SU-DHL-6 (cell line): ENCODE measurements at regions not wholly inside any gene's neighbourhood (a gene's known extent, or its start where the extent isn't known, plus 50 kb on each side); places are given as distances from the start of the nearest gene placed in this dataset.

Source experiments
- H2AFZ ChIP-seq: fragments of 200-600 bp; sonication (generic); 2 replicates; pipeline ENCODE4 v1.6.1; 2014; ENCODE audit warnings: low read depth, mild to moderate bottlenecking, moderate library complexity, mixed read lengths, antibody characterized with exemption, low read length; ENCODE audit not compliant: severe bottlenecking
- H3F3A ChIP-seq: fragments of 200-600 bp; shearing (Covaris generic); 2 replicates; pipeline ENCODE4 v1.6.0; 2016; ENCODE audit warnings: antibody characterized with exemption, mild to moderate bottlenecking; ENCODE audit not compliant: insufficient read depth
- H3K27ac ChIP-seq: fragments of 200-600 bp; sonication (generic); 2 replicates; pipeline ENCODE4 v1.5.1; 2016; ENCODE audit warnings: low read depth, mild to moderate bottlenecking, low read length, moderate library complexity, mixed read lengths
- H3K27me3 ChIP-seq: fragments of 200-600 bp; sonication (generic), shearing (Covaris generic); 2 replicates; pipeline ENCODE4 v1.6.0; 2014; ENCODE audit warnings: mild to moderate bottlenecking, low read length
- H3K36me3 ChIP-seq: fragments of 200-600 bp; sonication (generic); 2 replicates; pipeline ENCODE4 v1.6.1; 2014; ENCODE audit warnings: mild to moderate bottlenecking, low read length, mixed read lengths
- H3K4me2 ChIP-seq: fragments of 300-600, 200-600 bp; shearing (Covaris generic), sonication (generic); 2 replicates; pipeline ENCODE4 v1.6.0; 2014; ENCODE audit warnings: low read length, low read depth, mild to moderate bottlenecking; ENCODE audit not compliant: poor library complexity, severe bottlenecking
- H3K4me3 ChIP-seq: fragments of 200-600 bp; sonication (generic); 2 replicates; pipeline ENCODE4 v1.5.1; 2014; ENCODE audit warnings: antibody characterized with exemption, low read length, mild to moderate bottlenecking, mixed read lengths; ENCODE audit not compliant: insufficient read depth, poor library complexity, severe bottlenecking
- H3K79me2 ChIP-seq: fragments of 200-600 bp; sonication (generic); 2 replicates; pipeline ENCODE4 v1.6.1; 2014; ENCODE audit warnings: mild to moderate bottlenecking, low read length, moderate library complexity; ENCODE audit not compliant: insufficient read depth
- H3K9ac ChIP-seq: fragments of 200-600 bp; sonication (generic); 2 replicates; pipeline ENCODE4 v1.7.0; 2014; ENCODE audit warnings: mild to moderate bottlenecking, low read length
- H3K9me2 ChIP-seq: fragments of 200-600 bp; sonication (generic); replicated peaks from 2 replicates; pipeline ENCODE4 v1.6.1; 2014; ENCODE audit warnings: low read length; ENCODE audit not compliant: insufficient read depth
- H3K9me3 ChIP-seq: fragments of 200-600 bp; sonication (generic); 2 replicates; pipeline ENCODE4 v1.6.1; 2014; ENCODE audit warnings: low read length, mixed read lengths; ENCODE audit not compliant: insufficient read depth
- H4K20me1 ChIP-seq: fragments of 200-600 bp; sonication (generic); 2 replicates; pipeline ENCODE4 v1.6.1; 2014; ENCODE audit warnings: low read depth, mild to moderate bottlenecking, antibody characterized with exemption, low read length, moderate library complexity, mixed read lengths
- EZH2phosphoT487 ChIP-seq: fragments of 200-600 bp; sonication (generic), shearing (Covaris generic); conservative IDR thresholded peaks from 2 replicates; pipeline ENCODE4 v1.6.1; 2018; ENCODE audit warnings: mild to moderate bottlenecking, antibody characterized with exemption, low read length, moderate library complexity, mixed read lengths
- TF ChIP-seq, protein P1 (sequence below): fragments of 200-600 bp; sonication (generic); IDR thresholded peaks from one replicate; pipeline ENCODE4 v1.5.1; 2017; ENCODE audit warnings: antibody characterized with exemption, mild to moderate bottlenecking, low read length, moderate library complexity; ENCODE audit not compliant: insufficient read depth, poor library complexity, severe bottlenecking

DNA sequence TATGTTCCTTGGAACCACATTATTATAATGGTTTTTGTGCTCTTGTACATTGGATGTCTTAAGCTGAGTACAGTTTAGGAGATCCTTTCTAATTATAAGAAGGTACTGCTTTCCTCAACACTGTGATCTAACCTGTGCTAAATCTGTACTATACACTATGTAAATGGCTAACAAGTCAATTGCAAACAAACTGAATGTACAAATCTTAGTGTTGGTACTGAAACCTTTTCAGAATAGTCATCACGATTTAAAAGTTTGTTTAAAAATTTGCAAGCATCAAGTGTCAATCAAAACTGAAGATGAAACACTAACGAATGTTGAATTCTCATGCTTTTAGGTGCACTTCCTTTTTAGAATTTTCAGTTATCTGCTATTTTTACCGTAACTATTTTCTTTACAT, 2090.4 kb upstream of the TENM3 start:
- Histone ChIP-seq H4K20me1 (no peaks in the 10 kb centered on the region), H3K9ac (no peak overlapping the region), H3K4me2 (peak overlapping the region; percentile 46), H3K79me2 (no peaks in the 10 kb centered on the region), H3K36me3 (no peaks in the 10 kb centered on the region), H3F3A (no peaks in the 10 kb centered on the region; the same call in 1 of the 2 replicates), H3K9me3 (no peaks in the 10 kb centered on the region), H2AFZ (peak overlapping the region; percentile 75), H3K27ac (peak overlapping the region; percentile 81), H3K27me3 (no peaks in the 10 kb centered on the region), H3K9me2 (no peaks in the 10 kb centered on the region), H3K4me3 (no peak overlapping the region)
- TF ChIP-seq, protein P1, sequence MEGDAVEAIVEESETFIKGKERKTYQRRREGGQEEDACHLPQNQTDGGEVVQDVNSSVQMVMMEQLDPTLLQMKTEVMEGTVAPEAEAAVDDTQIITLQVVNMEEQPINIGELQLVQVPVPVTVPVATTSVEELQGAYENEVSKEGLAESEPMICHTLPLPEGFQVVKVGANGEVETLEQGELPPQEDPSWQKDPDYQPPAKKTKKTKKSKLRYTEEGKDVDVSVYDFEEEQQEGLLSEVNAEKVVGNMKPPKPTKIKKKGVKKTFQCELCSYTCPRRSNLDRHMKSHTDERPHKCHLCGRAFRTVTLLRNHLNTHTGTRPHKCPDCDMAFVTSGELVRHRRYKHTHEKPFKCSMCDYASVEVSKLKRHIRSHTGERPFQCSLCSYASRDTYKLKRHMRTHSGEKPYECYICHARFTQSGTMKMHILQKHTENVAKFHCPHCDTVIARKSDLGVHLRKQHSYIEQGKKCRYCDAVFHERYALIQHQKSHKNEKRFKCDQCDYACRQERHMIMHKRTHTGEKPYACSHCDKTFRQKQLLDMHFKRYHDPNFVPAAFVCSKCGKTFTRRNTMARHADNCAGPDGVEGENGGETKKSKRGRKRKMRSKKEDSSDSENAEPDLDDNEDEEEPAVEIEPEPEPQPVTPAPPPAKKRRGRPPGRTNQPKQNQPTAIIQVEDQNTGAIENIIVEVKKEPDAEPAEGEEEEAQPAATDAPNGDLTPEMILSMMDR: no peak
- no peak for TF ChIP-seq EZH2phosphoT487

DNA sequence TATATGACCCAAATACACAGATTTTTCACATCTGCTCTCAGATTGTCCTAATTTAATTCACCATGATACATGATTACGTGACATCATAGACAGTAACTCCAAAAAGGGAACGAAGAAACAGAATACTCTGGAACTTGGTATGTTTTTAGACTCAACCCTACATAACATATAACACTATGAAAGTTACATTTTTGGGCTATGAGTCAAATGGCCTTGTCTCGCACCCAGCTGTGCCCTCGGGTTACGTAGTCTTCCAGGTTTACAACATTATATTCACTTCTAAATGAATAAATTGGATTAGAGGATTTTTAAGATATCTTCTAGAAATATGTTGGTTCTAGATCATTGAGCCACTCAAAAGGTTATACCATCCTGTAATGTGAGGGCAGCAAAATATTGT, 2089.6 kb upstream of the TENM3 start:
- TF ChIP-seq, protein P1: no peak
- TF ChIP-seq EZH2phosphoT487: no peak
- Histone ChIP-seq H3F3A (no peaks in the 10 kb centered on the region; the same call in 1 of the 2 replicates), H3K27me3 (no peaks in the 10 kb centered on the region), H3K36me3 (no peaks in the 10 kb centered on the region), H4K20me1 (no peaks in the 10 kb centered on the region), H3K9ac (no peak overlapping the region), H3K27ac (peak overlapping the region; percentile 48; the same call in 1 of the 2 replicates), H3K79me2 (no peaks in the 10 kb centered on the region), H3K9me2 (no peaks in the 10 kb centered on the region), H3K4me2 (no peak overlapping the region), H2AFZ (no peak overlapping the region), H3K9me3 (no peaks in the 10 kb centered on the region), H3K4me3 (no peak overlapping the region)

DNA sequence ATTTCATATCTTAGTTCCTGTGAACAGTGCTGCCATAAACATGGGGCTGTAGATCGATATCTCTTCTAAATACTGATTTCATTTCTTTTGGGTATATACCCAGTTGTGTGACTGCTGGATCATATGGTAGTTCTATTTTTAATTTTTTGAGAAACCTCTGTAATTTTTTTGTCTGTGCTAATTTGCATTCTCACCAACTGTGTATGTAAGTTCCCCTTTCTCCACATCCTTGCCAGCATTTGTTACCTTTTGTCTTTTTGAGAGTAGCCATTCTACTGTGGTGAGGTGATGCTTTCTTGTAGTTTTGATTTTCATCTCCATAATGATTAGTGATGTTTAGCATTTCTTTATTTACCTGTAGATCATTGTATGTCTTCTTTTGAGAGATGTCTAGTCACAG, 2086.5 kb upstream of the TENM3 start:
- H3F3A ChIP-seq: no peaks in the 10 kb centered on the region; the same call in 1 of the 2 replicates
- H3K79me2 ChIP-seq: no peaks in the 10 kb centered on the region
- H3K9ac ChIP-seq: peak overlapping the region; percentile 21
- H3K9me2 ChIP-seq: no peaks in the 10 kb centered on the region
- H3K27me3 ChIP-seq: no peaks in the 10 kb centered on the region
- H3K36me3 ChIP-seq: no peaks in the 10 kb centered on the region
- H3K4me2 ChIP-seq: peak overlapping the region; percentile 66
- no peaks in the 10 kb centered on the region for H3K9me3 ChIP-seq
- H4K20me1 ChIP-seq: no peaks in the 10 kb centered on the region
- no peak overlapping the region for H2AFZ ChIP-seq
- peak overlapping the region; percentile 73 for H3K27ac ChIP-seq
- peak overlapping the region; percentile 41 for H3K4me3 ChIP-seq
- TF ChIP-seq, protein P1: no peak
- no peak for TF ChIP-seq EZH2phosphoT487
